MM.1S (cell line): ENCODE measurements at regions not wholly inside any gene's neighbourhood (a gene's known extent, or its start where the extent isn't known, plus 50 kb on each side); places are given as distances from the start of the nearest gene placed in this dataset.

Experiments
- CTCF ChIP-seq: fragments of 300-600 bp; sonication (generic); IDR thresholded peaks from 2 replicates; pipeline ENCODE4 v1.5.1; 2016; ENCODE audit warnings: antibody characterized with exemption, low read length, mixed read lengths
- EZH2phosphoT487 ChIP-seq: fragments of 300-600 bp; sonication (generic); IDR thresholded peaks from 2 replicates; pipeline ENCODE4 v1.6.1; 2018; ENCODE audit warnings: antibody characterized with exemption, low read length

- TF ChIP-seq CTCF (no peak), EZH2phosphoT487 (no peak)
Measured at GRCh38 chr3:90132197-90132596, 1024.8 kb downstream of the EPHA3 start.
